NB4 (cell line): ENCODE measurements at regions not wholly inside any gene's neighbourhood (a gene's known extent, or its start where the extent isn't known, plus 50 kb on each side); places are given as distances from the start of the nearest gene placed in this dataset.

Source experiments
- CTCF ChIP-seq: IDR thresholded peaks from one replicate; pipeline ENCODE4 v1.5.1; 2012; ENCODE audit warnings: low read depth, low read length
- POLR2A ChIP-seq: IDR thresholded peaks from 2 replicates; pipeline ENCODE4 v1.6.1; 2011; ENCODE audit warnings: mild to moderate bottlenecking; ENCODE audit not compliant: insufficient read length; ENCODE audit errors: extremely low read depth
- TF ChIP-seq, protein P1 (sequence below): IDR thresholded peaks from 2 replicates; pipeline ENCODE4 v1.6.1; 2011; ENCODE audit warnings: low read depth, low read length

- TF ChIP-seq CTCF: no peak
- TF ChIP-seq POLR2A: no peak
- TF ChIP-seq, protein P1, sequence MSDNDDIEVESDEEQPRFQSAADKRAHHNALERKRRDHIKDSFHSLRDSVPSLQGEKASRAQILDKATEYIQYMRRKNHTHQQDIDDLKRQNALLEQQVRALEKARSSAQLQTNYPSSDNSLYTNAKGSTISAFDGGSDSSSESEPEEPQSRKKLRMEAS: no peak
Measured at GRCh38 chr6:40848868-40849514, 190.0 kb downstream of the UNC5CL start.
